B cell (primary cell): ENCODE measurements at regions not wholly inside any gene's neighbourhood (a gene's known extent, or its start where the extent isn't known, plus 50 kb on each side); places are given as distances from the start of the nearest gene placed in this dataset.
"Not testable (repeated sequence)": the region's sequence is repeated elsewhere in the genome, so short reads cannot be mapped to it uniquely, and the experiment has no call there.

Source experiments
- ATAC-seq: fragments of 200-7000 bp; cut with Tn5 transposase; one replicate; pipeline ENCODE4 v1.10.0; 2021; ENCODE audit warnings: low read depth, mild to moderate bottlenecking, moderate number of reproducible peaks, moderate library complexity
- CTCF ChIA-PET: fragments of 350-600 bp; sonication (Branson Sonifier 250); formaldehyde crosslinking; loops from one replicate; lab custom pipeline; 2021; ENCODE audit warnings: antibody characterized with exemption, inconsistent platforms; lab: Charles Lee
- POLR2A ChIA-PET: fragments of 350-600 bp; sonication (Branson Sonifier 250); formaldehyde crosslinking; loops from one replicate; lab custom pipeline; 2021; ENCODE audit warnings: antibody characterized with exemption; lab: Charles Lee
- DNase-seq: peaks from one replicate; pipeline ENCODE4 v3.0.0; 2013
- H2AFZ ChIP-seq: 2 replicates; pipeline ENCODE4 v1.6.1; 2012; ENCODE audit warnings: mild to moderate bottlenecking, low read depth, low read length; ENCODE audit not compliant: insufficient read depth, poor library complexity, severe bottlenecking
- H3K27ac ChIP-seq, 2 donors: 1 replicate in 1 of 2; 2 replicates in 1 of 2; pipeline ENCODE4 v1.5.1; 2012 to 2013; ENCODE audit warnings: low read length in 2 of 2, mild to moderate bottlenecking in 2 of 2, moderate library complexity in 1 of 2
- H3K27me3 ChIP-seq, 4 experiments: fragments of 200-600 bp in 1 of 4; sonication (generic) in 1 of 4; replicated peaks in 1 of 4; 1 replicate in 2 of 4; 2 replicates in 2 of 4; pipeline versions ENCODE4 v1.6.1 to v1.7.0; 2013 to 2016; ENCODE audit warnings: low read length in 3 of 4, mild to moderate bottlenecking in 2 of 4, mixed read lengths in 1 of 4, moderate library complexity in 1 of 4; ENCODE audit not compliant: insufficient read depth in 4 of 4, control insufficient read depth in 3 of 4; ENCODE audit errors: control extremely low read depth in 1 of 4
- H3K36me3 ChIP-seq, 2 experiments: replicated peaks in 1 of 2; 1 replicate in 1 of 2; 2 replicates in 1 of 2; pipeline versions ENCODE4 v1.6.1 to v1.7.1; 2013; ENCODE audit warnings: low read length in 1 of 2; ENCODE audit not compliant: insufficient read depth in 2 of 2, control insufficient read depth in 1 of 2; ENCODE audit errors: control extremely low read depth in 1 of 2, extremely low read depth in 1 of 2
- H3K4me1 ChIP-seq, 2 donors: fragments of 200-600 bp in 1 of 2; sonication (generic) in 1 of 2; 1 replicate in 1 of 2; 2 replicates in 1 of 2; pipeline versions ENCODE4 v1.5.1 to v1.6.1; 2013 to 2017; ENCODE audit warnings: low read length in 2 of 2; ENCODE audit not compliant: control insufficient read depth in 2 of 2, insufficient read depth in 2 of 2
- H3K4me2 ChIP-seq: replicated peaks from 2 replicates; pipeline ENCODE3; 2012; ENCODE audit warnings: mild to moderate bottlenecking, low read depth, low read length; ENCODE audit not compliant: poor library complexity, severe bottlenecking
- H3K4me3 ChIP-seq, 5 experiments: fragments of 200-600 bp in 1 of 5; sonication (generic) in 1 of 5; 1 replicate in 3 of 5; 2 replicates in 2 of 5; pipeline versions ENCODE4 v1.5.1 to v1.7.0; 2011 to 2016; ENCODE audit warnings: low read length in 4 of 5, mild to moderate bottlenecking in 4 of 5, low read depth in 2 of 5, control low read depth in 1 of 5, moderate library complexity in 1 of 5; ENCODE audit not compliant: insufficient read depth in 1 of 5; ENCODE audit errors: control extremely low read depth in 1 of 5, extremely low read depth in 1 of 5
- H3K79me2 ChIP-seq: fragments of 200-600 bp; sonication (generic); one replicate; pipeline ENCODE4 v1.6.0; 2016; ENCODE audit warnings: low read length; ENCODE audit not compliant: control insufficient read depth, insufficient read depth
- H3K9ac ChIP-seq: fragments of 200-600 bp; sonication (generic); 2 replicates; pipeline ENCODE4 v1.6.1; 2017; ENCODE audit warnings: mild to moderate bottlenecking, low read length, moderate library complexity
- H3K9me3 ChIP-seq, 3 donors: one replicate each; pipeline versions ENCODE4 v1.6.1 to v1.7.1; 2013; ENCODE audit warnings: low read length in 2 of 3; ENCODE audit not compliant: control insufficient read depth in 2 of 3, insufficient read depth in 1 of 3; ENCODE audit errors: control extremely low read depth in 1 of 3
- H4K20me1 ChIP-seq: 2 replicates; pipeline ENCODE4 v1.6.0; 2012; ENCODE audit warnings: mild to moderate bottlenecking, low read length; ENCODE audit not compliant: insufficient read depth, control insufficient read depth, poor library complexity, severe bottlenecking
- H3K27ac Mint-ChIP-seq: one replicate; pipeline ENCODE4 v1.8.0; 2021; ENCODE audit warnings: mixed read lengths
- H3K27me3 Mint-ChIP-seq: one replicate; pipeline ENCODE4 v1.8.0; 2021; ENCODE audit warnings: mixed read lengths
- H3K4me1 Mint-ChIP-seq: one replicate; pipeline ENCODE4 v1.8.0; 2021; ENCODE audit warnings: mixed read lengths
- H3K4me3 Mint-ChIP-seq: one replicate; pipeline ENCODE4 v1.8.0; 2021; ENCODE audit warnings: mixed read lengths
- H3K9me3 Mint-ChIP-seq: one replicate; pipeline ENCODE4 v1.8.0; 2022; ENCODE audit warnings: mixed read lengths; ENCODE audit not compliant: insufficient read depth
- CTCF ChIP-seq: fragments of 200-600 bp; IDR thresholded peaks from one replicate; pipeline ENCODE4 v1.8.0; 2022; ENCODE audit warnings: antibody characterized with exemption, mild to moderate bottlenecking
- EZH2 ChIP-seq: IDR thresholded peaks from 2 replicates; pipeline ENCODE4 v1.6.1; 2012; ENCODE audit warnings: borderline replicate concordance, low read depth, mild to moderate bottlenecking, moderate library complexity, low read length; ENCODE audit not compliant: insufficient read depth, poor library complexity, severe bottlenecking
- WGBS: methylation state at CpG from one replicate; pipeline ENCODE4 v1.1.5; 2013; ENCODE audit warnings: missing lambda C conversion rate; ENCODE audit not compliant: insufficient coverage; 5-methylcytosine and 5-hydroxymethylcytosine counted together
- intact Hi-C: fragments of 100-400 bp; cut with micrococcal nuclease; formaldehyde crosslinking; loops from one replicate; pipeline ENCODE4 v1.10.0; 2022

GRCh38 chr2:62611854-62612253 lies 93.7 kb upstream of the EHBP1 start:
- WGBS: no CpG with 5 or more reads among the region's 2 CpGs
- Histone ChIP-seq H2AFZ (no peak overlapping the region), H3K27me3 (no peaks in the 10 kb centered on the region), H3K27ac (no peak overlapping the region), H3K4me2 (no peak overlapping the region), H3K36me3 (no peaks in the 10 kb centered on the region), H3K4me1 (no peaks in the 10 kb centered on the region), H3K9me3 (no peaks in the 10 kb centered on the region), H3K79me2 (no peaks in the 10 kb centered on the region), H3K4me3 (no peak overlapping the region), H3K9ac (no peak overlapping the region), H4K20me1 (no peaks in the 10 kb centered on the region)
- intact Hi-C loops: no loop called here
- Mint-ChIP-seq H3K9me3 (no peaks in the 10 kb centered on the region), H3K27me3 (no peaks in the 10 kb centered on the region), H3K4me1 (no peaks in the 10 kb centered on the region), H3K27ac (no peak overlapping the region), H3K4me3 (no peak overlapping the region)
- ATAC-seq: no peak
- POLR2A ChIA-PET: no interaction called here
- DNase-seq: no peak
- TF ChIP-seq CTCF (no peak), EZH2 (no peak)
- CTCF ChIA-PET: no interaction called here

GRCh38 chr2:62605471-62605870 lies 99.5 kb upstream of the TMEM17 start:
- H3K4me1 ChIP-seq, H3K4me2 ChIP-seq, H4K20me1 ChIP-seq, POLR2A ChIA-PET, DNase-seq, ATAC-seq, H3K27ac ChIP-seq, H3K4me3 Mint-ChIP-seq, CTCF ChIA-PET, H3K9me3 Mint-ChIP-seq, H3K9ac ChIP-seq, intact Hi-C loops, H2AFZ ChIP-seq, H3K9me3 ChIP-seq, H3K4me3 ChIP-seq, H3K27ac Mint-ChIP-seq, H3K79me2 ChIP-seq, H3K36me3 ChIP-seq, H3K27me3 ChIP-seq: not testable (repeated sequence)
- H3K4me1 Mint-ChIP-seq: peaks cover 12% of the 10 kb centered on the region
- WGBS: 86% methylated on average over 10 of the region's 13 CpGs
- peaks cover 13% of the 10 kb centered on the region for H3K27me3 Mint-ChIP-seq
